GM04503 (cell line): ENCODE measurements at regions not wholly inside any gene's neighbourhood (a gene's known extent, or its start where the extent isn't known, plus 50 kb on each side); places are given as distances from the start of the nearest gene placed in this dataset.
"Not testable (repeated sequence)": the region's sequence is repeated elsewhere in the genome, so short reads cannot be mapped to it uniquely, and the experiment has no call there.

Experiments used
- DNase-seq: peaks from one replicate; pipeline ENCODE4 v3.0.0-alpha.2; 2012; ENCODE audit warnings: low read depth

DNA sequence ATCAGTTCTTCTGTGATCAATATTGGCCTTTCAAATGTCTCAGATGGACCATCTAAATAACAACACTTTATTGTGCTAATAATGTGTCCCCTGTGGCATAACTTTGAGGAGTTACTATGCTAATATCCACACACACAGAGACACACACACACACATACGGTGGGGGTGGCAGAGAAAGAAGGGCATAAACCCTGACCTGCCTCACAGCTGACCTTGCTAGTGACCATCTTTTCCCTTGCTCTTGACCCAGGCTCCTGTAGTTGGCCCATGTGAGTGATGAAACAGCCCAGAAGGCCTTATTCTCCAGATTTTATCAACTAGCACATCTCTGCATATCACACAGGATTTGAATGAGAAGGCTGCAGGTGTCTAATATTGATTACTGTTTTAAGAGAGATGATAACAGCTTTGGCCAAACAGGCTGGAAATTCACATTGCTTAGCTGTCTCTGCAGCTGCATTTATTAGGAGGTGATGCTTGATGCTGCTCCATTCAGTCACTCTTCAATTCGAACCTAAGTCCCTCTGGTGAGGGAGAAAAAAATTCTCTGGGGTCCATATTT is 176.4 kb downstream of the ACTR3 start:
- no peak for DNase-seq

DNA sequence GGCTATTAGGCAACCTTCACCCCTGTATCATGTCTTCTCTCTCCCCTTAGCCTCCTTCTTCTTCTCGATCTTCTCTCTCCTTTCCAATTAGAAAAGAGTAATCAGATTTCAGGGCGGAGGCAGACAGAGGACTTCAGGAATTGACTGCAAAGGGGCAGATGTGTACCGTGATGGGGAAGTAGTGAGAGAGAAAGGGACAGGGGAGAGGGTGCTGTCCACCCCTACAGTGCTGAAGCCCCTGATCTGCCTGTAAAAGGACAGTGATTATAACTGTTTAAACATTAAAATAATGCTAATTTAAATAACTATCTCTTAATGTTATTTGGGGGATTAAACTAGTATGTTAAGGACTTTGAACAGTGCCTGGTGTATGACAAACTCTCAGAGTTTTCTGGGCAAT is 178.5 kb downstream of the ACTR3 start:
- no peak for DNase-seq

DNA sequence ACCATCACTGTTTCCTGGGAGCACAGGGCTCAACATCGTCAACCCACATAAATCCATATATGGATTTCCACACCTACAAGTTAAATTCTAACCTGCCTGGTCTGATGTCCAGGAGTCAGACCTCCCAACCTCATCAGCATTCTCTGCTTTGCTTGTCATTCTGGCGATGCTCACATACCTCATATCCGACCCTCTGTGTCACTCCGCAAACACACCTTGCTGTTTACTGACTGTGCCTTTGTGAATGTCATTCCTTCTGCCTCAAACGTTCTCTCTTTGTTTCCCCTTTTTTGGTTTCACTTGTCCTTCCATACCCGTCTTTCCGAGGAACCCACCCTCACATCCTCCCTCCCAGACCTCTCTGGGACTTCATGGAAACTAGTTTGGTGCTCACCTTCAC is 187.1 kb downstream of the ACTR3 start:
- no peak for DNase-seq

DNA sequence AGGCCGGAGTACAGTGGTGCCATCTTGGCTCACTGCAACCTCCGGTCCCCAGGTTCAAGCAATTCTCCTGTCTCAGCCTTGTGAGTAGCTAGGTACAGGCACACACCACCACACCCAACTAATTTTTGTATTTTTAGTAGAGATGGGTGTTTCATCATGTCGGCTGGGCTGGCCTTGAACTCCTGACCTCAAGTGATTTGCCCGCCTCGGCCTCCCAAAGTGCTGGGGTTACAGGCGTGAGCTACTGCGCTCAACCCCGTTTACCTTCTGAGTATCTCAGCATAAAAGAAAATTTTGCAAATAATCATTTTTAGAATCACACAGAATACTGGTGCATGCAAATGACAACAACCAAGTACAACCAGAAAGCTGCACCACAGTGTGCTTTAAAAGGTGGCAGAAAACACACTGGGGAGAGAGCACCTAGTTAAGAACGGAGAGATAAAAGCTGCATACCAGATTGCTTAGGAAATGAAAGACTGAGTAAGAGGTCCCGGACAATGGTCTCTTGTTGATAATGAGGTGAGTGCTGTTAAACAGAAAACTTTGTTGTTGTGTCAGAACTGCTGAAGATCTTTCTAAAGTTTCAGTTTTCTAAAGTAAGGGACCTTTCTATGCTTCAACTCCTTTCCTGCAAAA is 189.6 kb downstream of the ACTR3 start:
- no peak for DNase-seq

DNA sequence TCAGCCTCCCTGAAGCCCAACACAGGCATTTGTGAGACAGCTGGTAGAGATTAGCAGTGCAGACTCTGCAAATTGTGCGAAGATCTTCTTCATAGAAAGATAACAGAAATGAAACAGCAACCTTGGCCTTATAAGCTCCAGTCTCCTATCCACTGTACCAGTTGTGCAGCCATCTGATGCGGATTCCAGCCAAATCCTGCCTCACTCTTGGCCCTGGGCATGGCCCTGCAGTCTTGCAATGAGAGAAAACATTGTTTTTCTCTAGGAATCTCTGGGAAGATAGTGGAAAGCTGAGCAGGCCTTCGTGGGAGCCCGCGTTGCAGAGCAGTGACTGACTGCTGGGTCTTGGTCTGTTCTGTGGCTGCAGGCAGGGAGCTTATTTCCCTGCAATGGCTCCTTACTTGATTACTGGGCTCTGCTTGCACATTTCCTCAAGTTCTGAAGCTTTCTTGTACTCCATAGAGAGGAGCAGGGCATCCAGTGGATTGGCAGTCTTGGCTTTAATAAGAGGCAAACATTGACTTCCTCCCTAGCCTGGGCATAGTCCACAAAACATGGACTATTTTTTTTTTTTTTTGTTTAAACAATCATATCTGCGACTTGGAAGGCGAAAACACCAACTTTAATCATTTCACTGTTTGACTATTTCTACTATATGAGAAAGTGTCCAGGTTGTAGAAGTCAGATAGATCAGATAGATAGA is 193.0 kb downstream of the ACTR3 start:
- DNase-seq, result no peak

DNA sequence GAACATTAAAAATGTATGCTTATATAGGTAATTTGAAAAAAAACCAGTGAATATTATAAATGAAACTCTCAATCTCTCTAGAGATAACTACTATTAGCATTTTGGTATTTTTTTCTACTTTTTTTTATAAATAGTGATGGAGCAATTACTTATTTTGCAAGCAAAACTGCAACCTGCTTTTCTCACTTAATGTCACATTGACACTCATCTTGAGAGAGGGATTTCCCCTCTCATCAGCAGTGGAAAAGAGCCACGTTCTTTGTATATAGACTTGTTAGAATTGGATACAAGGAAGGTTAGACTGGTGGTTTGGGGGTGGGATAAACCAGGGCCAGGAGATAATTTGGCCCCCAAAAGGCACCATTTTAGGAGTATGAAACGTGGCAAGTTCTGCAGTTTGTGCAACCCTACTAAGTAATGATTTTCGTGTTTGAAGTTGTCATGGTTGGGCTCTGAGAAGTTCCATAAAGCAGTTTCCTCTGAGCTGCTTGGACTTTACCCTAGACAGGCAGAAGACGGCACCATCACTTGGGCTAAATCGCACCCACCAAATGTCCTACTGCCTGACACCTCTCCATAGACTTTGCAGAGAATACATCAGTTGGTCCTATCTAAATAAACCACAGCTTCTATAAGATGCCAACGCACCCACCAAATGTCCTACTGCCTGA is 194.0 kb downstream of the ACTR3 start:
- DNase-seq, result no peak

DNA sequence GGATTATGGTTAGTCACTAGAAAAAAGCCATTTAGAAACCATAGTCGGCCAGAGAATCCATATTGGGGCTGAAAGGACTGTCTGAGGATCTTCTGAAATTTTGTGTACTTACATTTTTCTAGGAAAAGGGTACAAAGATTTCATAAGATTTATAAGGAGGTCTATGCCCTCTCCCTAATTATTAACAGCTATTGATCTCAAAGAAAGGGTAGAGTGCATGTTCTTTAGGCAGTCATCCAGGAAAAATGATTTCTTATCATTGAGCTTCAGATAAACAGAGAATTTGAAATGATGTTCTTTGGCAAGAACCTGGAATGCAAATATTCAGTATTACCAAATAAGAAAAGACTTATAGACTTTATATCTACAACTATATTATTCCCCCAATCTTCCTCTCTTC is 195.3 kb downstream of the ACTR3 start:
- no peak for DNase-seq

DNA sequence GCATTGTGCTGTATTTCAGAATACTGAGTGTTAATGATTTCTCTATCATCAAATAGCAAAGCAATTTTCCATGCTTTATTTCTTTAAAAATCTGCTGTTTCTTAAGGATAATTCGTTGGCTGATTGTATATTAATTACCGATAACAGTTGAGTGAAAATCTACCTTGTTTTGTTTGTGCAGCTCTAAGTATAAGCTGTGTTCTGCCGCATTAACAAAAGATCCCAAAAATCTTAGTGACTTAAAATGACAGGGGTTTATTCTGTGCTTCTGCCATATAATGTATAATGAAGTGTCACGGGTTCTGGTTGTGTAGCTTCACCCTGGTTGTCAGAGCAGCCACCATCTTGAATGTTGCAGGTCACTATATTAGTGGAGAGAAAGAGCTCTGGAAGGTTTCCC is 196.1 kb downstream of the ACTR3 start:
- no peak for DNase-seq

DNA sequence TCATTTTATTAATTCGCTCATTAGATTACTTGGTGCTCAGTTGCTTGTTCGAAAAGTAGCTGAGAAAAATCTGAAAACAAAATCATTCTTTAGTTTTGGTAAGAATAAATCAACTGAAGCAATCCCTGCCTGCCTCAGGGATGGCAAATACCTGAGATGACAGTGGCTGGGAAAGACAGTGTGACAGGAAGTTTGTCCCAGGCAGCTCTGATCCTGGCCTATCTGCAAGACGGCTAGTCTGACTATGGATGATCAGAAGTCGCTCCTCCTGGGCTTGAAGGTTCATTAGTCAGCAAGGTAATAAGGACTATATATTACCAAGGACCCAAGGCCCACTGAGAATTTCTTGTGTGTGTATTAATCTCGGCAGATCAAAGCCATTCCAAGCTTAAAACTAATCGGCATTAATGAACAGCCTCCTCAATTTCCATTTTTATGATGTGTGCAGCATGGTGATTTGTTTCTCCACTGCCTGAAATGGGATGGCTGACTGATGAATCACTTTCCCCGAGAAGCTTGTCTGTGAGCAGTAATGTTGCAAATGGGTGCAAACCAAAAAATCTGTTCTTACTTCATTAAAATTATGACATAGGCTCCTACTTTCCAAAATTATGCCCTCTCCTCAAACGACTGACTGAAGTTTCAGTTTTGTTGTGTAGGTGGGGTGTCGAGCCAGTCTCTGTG is 199.9 kb downstream of the ACTR3 start:
- peak; percentile 16 for DNase-seq

DNA sequence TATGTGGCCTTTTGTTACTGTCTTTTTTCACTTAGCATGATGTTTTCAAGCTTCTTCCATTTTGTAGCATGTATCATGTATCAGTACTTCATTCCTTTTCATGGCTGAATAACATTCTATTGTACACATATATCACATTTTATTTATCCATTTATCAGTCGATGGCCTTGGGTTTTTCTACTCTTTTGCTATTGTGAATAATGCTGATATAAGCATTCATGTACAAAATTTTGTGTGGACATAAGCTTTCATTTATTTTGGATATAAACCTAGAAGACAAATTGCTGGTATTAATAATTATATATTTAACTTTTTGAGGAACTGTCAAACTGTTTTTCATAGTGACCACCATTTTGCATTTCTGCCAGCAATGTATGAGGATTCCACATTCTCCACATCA is 201.1 kb downstream of the ACTR3 start:
- DNase-seq, result no peak

DNA sequence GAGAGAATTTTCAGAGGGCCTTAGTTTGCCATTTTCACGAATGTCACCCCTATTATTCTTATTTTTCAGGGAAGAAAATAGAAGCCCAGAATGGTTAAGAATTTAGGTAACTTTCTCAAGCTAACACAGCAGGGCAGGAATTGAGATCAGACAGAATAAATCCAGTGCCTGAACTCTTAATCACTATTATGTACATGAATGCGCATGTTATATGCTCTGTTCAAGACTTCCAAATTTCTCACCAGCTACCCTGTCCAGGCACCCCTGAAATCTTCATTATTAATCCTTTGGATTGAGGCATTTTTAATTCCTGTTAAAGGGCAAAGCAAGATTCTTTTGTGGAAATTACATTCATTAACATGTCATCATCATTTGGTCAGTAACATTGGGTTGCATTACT is 218.4 kb downstream of the ACTR3 start:
- DNase-seq, result no peak

DNA sequence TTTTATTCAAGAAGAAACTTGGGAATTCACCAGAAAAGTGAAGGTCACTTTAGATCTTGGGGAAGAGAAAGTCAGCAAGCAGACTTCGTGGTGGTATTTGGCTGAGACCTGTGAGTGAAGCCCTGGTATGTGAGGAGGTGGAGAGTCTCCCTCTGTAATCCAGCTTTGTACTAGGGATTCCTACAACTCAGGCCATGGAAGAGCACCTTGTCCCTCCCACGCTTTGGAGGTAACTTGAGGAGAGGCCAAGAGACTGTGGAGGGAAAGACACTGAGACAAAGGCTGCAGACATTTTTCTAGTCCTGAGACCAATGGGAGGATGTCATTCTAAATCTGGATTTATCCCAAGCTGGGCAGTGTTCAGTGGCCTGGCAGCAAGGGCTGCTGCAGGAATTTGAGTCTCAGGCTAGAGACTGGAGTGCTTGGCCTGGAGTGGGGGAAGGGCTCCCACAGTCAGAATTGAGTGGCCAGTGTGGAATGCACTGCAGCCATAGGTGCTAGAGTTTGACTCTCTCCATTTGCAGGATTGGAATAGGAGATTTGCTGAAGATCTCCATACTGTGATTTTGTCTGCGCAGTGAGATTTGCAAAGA is 219.0 kb downstream of the ACTR3 start:
- no peak for DNase-seq

DNA sequence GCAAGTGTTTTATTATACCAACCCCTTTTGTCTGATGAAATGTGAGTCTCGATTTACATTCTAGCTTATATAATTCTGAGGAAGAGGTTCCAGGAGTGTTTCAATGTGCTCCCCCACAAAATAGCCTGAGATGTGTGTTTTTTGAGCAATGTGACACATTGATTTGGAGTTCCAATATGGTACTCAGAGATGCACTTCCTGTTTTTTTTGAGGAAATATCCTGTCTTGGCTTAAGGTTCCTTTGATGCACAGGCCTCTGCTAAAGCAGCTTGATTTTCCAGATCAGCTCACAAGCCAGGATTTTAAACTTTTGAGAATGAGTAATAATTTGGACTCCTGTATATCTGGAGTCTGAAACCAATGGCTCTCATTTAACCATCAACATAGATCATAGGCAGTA is 221.4 kb downstream of the ACTR3 start:
- no peak for DNase-seq

DNA sequence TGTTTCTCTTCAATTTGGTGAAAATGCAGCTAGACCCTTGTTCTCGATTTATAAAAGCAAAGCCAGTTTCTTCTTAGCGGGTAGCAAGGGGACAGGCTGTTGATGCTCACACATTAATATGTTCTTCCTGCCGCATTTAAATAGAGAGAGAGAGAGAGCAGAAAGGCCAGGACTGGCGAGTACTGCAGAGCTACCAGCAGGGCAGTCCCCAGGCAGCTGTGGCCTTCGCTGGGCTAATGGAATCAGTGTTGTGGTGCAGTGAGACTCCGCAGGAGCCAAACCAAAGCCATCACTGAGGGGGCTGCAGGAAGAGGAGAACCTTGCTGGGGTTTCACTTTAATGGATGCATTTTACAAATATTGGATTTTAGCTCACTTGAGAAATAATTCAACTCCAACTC is 223.6 kb downstream of the ACTR3 start:
- no peak for DNase-seq

DNA sequence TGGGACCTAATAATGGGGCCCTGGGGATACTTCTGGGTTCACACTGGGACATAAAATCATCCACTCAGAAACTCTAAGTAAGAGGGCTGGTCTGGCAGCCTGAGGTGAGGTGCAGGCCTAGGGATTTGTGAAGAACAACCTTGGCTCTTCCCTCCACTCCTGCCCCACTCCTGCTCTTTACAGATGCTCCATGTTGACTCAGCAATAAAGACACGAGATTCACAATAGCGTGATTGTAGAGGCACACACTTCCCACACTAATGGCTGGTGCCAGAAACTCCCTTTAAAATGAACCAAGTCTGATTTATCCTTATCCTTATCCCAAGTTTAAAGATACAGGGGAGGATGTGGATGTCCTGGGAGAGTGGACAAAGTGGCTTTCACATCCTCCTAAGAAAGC is 228.2 kb downstream of the ACTR3 start:
- no peak for DNase-seq

DNA sequence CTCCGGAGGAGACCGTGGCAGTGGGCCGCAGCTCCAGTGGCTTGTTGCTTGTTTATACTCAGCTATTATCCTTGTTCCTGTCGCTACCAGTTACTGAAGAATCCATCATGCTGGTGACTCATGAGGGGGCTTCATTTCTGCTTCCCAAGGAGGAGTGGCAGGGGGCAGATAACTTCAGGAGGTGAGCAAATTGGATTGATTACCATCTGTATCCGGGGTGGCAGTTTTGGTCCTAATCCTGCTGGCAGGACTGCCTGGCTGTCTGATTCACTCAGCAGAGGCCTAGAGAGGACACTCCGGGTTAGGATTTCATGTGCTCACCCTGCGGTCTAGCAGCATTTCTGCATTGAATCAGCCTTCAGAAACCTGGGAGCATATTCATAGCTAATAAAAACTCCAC is 230.0 kb downstream of the ACTR3 start:
- DNase-seq, result no peak

DNA sequence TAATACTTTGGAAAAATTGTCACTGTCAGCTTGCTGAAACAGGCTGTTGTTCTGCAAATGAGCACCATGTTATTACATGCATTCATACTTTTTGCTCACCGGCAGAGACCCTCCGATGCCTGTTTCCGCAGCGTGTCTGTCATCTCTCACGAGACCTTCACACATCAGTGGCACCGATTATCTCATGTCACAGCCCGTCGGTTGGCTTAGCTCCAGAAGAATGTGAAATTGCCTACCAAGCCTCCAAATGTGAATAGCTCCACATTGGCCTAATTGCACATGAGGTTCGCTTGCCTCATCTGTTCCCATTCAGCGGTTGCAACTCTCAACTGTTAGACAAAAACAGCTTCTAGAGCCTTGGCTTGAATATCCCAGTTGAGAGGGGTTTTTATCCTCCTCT is 233.0 kb downstream of the ACTR3 start:
- DNase-seq, result no peak

DNA sequence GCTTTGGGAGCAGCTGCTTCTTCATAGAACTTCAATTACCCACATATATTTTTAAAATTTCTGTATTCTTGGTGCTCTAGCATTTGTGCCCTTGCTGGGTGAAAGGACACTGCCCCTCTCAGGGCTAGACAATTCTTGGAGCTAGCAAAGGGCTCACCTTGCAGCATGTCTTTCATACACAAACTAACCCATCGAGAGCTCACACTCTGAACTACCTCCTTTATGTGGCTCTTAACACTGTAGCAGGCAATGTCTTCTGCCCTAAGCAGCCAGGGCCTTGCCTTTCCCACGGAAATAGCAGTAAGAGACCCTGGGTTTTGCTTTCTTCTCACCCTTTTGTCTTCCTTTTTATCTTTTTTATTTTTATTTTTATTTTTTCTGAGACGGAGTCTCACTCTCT is 234.0 kb downstream of the ACTR3 start:
- no peak for DNase-seq

DNA sequence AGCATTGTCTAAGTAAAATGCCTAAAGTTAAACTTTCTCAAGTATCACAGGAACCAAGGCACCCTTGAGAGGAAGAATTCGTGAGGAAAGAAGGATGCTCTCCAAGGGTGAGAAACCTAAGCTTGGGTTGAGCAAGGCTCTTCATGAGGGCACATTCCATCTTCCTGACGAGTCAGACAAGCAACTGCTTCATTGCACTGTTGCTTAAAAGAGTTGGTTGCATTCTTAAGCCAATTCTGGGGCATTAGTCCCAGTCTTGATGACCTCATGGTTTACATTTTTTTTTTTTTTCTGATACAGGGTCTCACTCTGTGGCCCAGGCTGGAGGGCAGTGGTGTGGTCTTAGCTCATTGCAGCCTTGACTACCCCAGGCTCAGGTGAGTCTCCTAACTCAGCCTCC is 237.5 kb downstream of the ACTR3 start:
- peak; percentile 31 for DNase-seq

DNA sequence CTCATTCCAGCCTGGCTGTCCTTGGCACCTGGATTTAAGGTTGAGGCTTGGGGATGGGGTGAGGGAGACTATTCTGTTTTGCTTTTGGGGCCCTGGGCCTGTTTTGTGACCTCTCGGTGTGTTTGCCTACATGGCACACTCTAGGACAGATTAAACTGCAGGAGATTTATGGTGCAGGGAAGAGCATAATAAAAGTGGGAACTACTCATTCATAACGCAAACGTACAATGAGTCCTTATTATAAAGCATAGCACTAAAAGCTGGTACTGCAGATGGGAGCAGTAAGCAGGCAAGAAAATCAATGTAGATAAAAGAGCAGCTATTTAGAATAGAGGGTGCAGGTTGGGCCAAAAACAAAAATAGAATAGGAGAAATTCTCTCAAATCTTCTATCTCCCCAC is 238.4 kb downstream of the ACTR3 start:
- DNase-seq, result no peak

DNA sequence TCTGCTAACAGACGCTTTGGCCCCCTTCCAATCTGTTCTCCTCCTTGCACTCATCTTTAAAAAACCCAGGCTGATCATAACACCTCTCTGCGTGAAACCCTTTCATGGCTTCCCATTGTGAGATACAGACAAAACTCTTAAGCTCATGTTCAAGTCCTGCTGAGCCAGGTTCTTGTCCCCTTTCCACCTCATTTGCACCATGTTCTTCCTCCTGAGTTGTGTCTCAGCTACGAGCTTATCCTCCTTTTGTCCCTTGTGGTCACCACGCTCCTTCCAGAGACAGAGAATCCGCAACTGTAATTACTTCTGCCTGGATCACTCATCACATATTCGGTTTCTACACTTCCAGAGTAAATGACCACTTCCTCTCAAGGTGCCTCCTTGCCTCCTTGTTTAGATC is 238.8 kb downstream of the ACTR3 start:
- DNase-seq, result no peak

DNA sequence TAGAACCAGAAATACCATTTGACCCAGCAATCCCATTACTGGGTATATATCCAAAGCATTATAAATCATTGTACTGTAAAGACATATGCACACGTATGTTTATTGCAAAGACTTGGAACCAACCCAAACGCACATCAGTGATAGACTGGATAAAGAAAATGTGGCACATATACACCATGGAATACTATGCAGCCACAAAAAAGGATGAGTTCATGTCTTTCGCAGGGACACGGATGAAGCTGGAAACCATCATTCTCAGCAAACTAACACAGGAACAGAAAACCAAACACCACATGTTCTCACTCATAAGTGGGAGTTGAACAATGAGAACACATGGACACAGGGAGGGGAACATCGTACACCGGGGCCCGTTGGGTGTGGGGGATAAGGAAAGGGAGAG is 242.2 kb downstream of the ACTR3 start:
- not testable (repeated sequence) for DNase-seq
